OCI-LY1 (cell line): ENCODE measurements at regions not wholly inside any gene's neighbourhood (a gene's known extent, or its start where the extent isn't known, plus 50 kb on each side); places are given as distances from the start of the nearest gene placed in this dataset.

Experiments used
- H2AFZ ChIP-seq: fragments of 200-600 bp; sonication (generic), shearing (Covaris generic); 2 replicates; pipeline ENCODE4 v1.6.0; 2014; ENCODE audit warnings: antibody characterized with exemption, mild to moderate bottlenecking, low read length
- H3F3A ChIP-seq: fragments of 200-600 bp; sonication (generic), shearing (Covaris generic); 2 replicates; pipeline ENCODE4 v1.6.0; 2014; ENCODE audit warnings: mild to moderate bottlenecking, antibody characterized with exemption, low read length, moderate library complexity; ENCODE audit not compliant: insufficient read depth
- H3K27ac ChIP-seq: fragments of 200-600 bp; sonication (generic); 2 replicates; pipeline ENCODE4 v1.5.1; 2014; ENCODE audit warnings: low read length, mixed run types, mild to moderate bottlenecking, low read depth; ENCODE audit not compliant: poor library complexity, severe bottlenecking
- H3K27me3 ChIP-seq: fragments of 200-600 bp; sonication (generic); 2 replicates; pipeline ENCODE4 v1.6.0; 2014; ENCODE audit warnings: antibody characterized with exemption, mild to moderate bottlenecking, low read length, moderate library complexity; ENCODE audit not compliant: insufficient read depth
- H3K36me3 ChIP-seq: fragments of 200-600 bp; sonication (generic); 2 replicates; pipeline ENCODE4 v1.6.1; 2014; ENCODE audit warnings: mild to moderate bottlenecking, antibody characterized with exemption, low read length, moderate library complexity, mixed read lengths; ENCODE audit not compliant: insufficient read depth
- H3K4me1 ChIP-seq: fragments of 200-600 bp; sonication (generic); 2 replicates; pipeline ENCODE4 v1.5.1; 2014; ENCODE audit warnings: mild to moderate bottlenecking, low read length, moderate library complexity; ENCODE audit not compliant: insufficient read depth, severe bottlenecking
- H3K4me2 ChIP-seq: fragments of 200-600 bp; sonication (generic), shearing (Covaris generic); 2 replicates; pipeline ENCODE4 v1.6.1; 2014; ENCODE audit warnings: low read length
- H3K4me3 ChIP-seq: fragments of 200-600 bp; sonication (generic); 2 replicates; pipeline ENCODE4 v1.5.1; 2014; ENCODE audit warnings: low read length, low read depth, mild to moderate bottlenecking, mixed read lengths; ENCODE audit not compliant: poor library complexity, severe bottlenecking
- H3K79me2 ChIP-seq: fragments of 200-600 bp; shearing (Covaris generic); 2 replicates; pipeline ENCODE4 v1.6.1; 2016; ENCODE audit warnings: mixed run types, low read length, mixed read lengths; ENCODE audit not compliant: insufficient read depth
- H3K9ac ChIP-seq: fragments of 200-600 bp; sonication (generic), shearing (Covaris generic); 2 replicates; pipeline ENCODE4 v1.6.1; 2014; ENCODE audit warnings: mild to moderate bottlenecking, low read length, mixed read lengths
- H3K9me2 ChIP-seq: fragments of 200-600 bp; sonication (generic), shearing (Covaris generic); 2 replicates; pipeline ENCODE4 v1.6.1; 2014; ENCODE audit warnings: low read depth, mild to moderate bottlenecking, low read length, mixed read lengths
- H3K9me3 ChIP-seq: fragments of 200-600 bp; shearing (Covaris generic); 2 replicates; pipeline ENCODE4 v1.6.1; 2014; ENCODE audit warnings: low read length, mixed read lengths
- H4K20me1 ChIP-seq: fragments of 200-600 bp; sonication (generic), shearing (Covaris generic); 2 replicates; pipeline ENCODE4 v1.6.0; 2016; ENCODE audit warnings: mild to moderate bottlenecking, low read length; ENCODE audit not compliant: insufficient read depth
- CTCF ChIP-seq: fragments of 200-600 bp; sonication (generic), shearing (Covaris generic); IDR thresholded peaks from 2 replicates; pipeline ENCODE4 v1.5.1; 2017; ENCODE audit warnings: mild to moderate bottlenecking, antibody characterized with exemption, low read length, moderate library complexity, mixed read lengths
- EZH2 ChIP-seq: fragments of 200-600 bp; sonication (generic), shearing (Covaris generic); IDR thresholded peaks from 2 replicates; pipeline ENCODE4 v1.8.0; 2017; ENCODE audit warnings: borderline replicate concordance, mixed run types, mild to moderate bottlenecking, antibody characterized with exemption, low read length, moderate library complexity, mixed read lengths

DNA sequence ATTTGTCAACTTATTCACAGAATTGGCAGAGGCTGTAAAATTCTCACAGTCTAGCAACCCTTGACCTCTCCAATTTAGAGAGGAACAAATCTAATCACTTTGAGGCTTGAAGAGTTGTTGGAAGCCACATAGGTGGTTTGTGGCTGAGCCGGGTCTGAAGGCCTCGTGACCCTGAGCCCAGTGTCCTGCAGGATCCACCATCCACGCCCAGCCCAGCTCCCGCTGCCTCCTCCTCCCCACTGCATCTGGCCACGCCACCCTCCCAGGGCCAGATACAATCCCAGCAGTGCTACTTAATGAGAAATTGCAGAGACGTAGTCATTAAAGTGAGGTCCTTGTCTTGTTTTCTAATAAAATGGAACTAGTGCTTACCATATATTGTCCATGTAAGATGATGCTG is 81.4 kb upstream of the SHH start:
- Histone ChIP-seq H3K9ac (no peak overlapping the region), H3K9me3 (no peaks in the 10 kb centered on the region), H3K9me2 (no peaks in the 10 kb centered on the region), H3K4me3 (no peak overlapping the region), H3K4me1 (no peaks in the 10 kb centered on the region), H3F3A (no peaks in the 10 kb centered on the region), H3K27me3 (peaks cover 17% of the 10 kb centered on the region; the same call in 1 of the 2 replicates), H2AFZ (no peak overlapping the region), H3K79me2 (no peaks in the 10 kb centered on the region), H3K4me2 (no peak overlapping the region), H4K20me1 (no peaks in the 10 kb centered on the region), H3K36me3 (no peaks in the 10 kb centered on the region), H3K27ac (no peak overlapping the region)
- TF ChIP-seq EZH2: no peak
- no peak for TF ChIP-seq CTCF

DNA sequence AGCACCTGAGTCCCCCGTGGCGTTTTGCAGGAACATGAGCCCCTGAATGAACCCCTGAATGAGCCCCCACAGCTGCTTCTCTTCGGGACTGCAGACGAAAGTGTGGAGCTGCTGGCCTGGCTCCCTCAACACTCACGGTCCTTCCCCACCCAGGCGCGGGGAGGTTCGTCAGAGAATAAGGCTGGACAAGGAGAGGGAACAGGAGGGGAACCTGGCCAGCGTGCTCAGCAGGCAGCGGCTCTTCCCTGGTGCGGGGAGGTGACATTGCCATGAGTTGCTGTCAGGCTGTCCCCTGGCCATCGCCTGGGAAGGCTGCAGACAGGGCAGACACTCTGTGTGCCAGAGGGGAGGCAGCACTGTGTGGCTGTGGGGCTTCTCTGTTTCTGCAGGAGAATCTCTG is 80.9 kb upstream of the SHH start:
- Histone ChIP-seq H3F3A (no peaks in the 10 kb centered on the region), H3K9me3 (no peaks in the 10 kb centered on the region), H3K4me1 (no peaks in the 10 kb centered on the region), H2AFZ (no peak overlapping the region), H3K27me3 (peaks cover 18% of the 10 kb centered on the region; the same call in 1 of the 2 replicates), H3K27ac (no peak overlapping the region), H3K4me3 (no peak overlapping the region), H3K9ac (no peak overlapping the region), H3K36me3 (no peaks in the 10 kb centered on the region), H4K20me1 (no peaks in the 10 kb centered on the region), H3K9me2 (no peaks in the 10 kb centered on the region), H3K4me2 (no peak overlapping the region), H3K79me2 (no peaks in the 10 kb centered on the region)
- no peak for TF ChIP-seq EZH2
- TF ChIP-seq CTCF: no peak

GRCh38 chr7:155889636-155890511 is 77.6 kb upstream of the SHH start:
- no peak for TF ChIP-seq CTCF
- TF ChIP-seq EZH2: no peak
- H3K9me2 ChIP-seq: no peaks in the 10 kb centered on the region
- H4K20me1 ChIP-seq: no peaks in the 10 kb centered on the region

More at GRCh38 chr7:155889636-155890511, 77.6 kb upstream of the SHH start:
- H3K4me2 ChIP-seq: no peak overlapping the region
- no peaks in the 10 kb centered on the region for H3K9me3 ChIP-seq
- no peak overlapping the region for H2AFZ ChIP-seq
- peaks cover 3% of the 10 kb centered on the region; the same call in 1 of the 2 replicates for H3K27me3 ChIP-seq
- no peaks in the 10 kb centered on the region for H3K36me3 ChIP-seq
- H3K9ac ChIP-seq: no peak overlapping the region
- H3K4me3 ChIP-seq: no peak overlapping the region
- no peaks in the 10 kb centered on the region for H3F3A ChIP-seq
- H3K4me1 ChIP-seq: no peaks in the 10 kb centered on the region
- H3K79me2 ChIP-seq: no peaks in the 10 kb centered on the region
- no peak overlapping the region for H3K27ac ChIP-seq
